Upper lobe of left lung (tissue), 4 donors: ENCODE measurements at regions not wholly inside any gene's neighbourhood (a gene's known extent, or its start where the extent isn't known, plus 50 kb on each side); places are given as distances from the start of the nearest gene placed in this dataset.

Experiments used
- POLR2A ChIP-seq, 4 donors: fragments of 450-650 bp; IDR thresholded peaks; one replicate each; pipeline ENCODE4 v1.5.1; 2016 to 2017; ENCODE audit warnings: antibody characterized with exemption in 4 of 4, mild to moderate bottlenecking in 2 of 4
- POLR2AphosphoS5 ChIP-seq, 2 donors: sonication (generic); formaldehyde crosslinking; IDR thresholded peaks; one replicate each; pipeline ENCODE4 v1.5.1; 2017; ENCODE audit warnings: antibody characterized with exemption in 2 of 2
- TF ChIP-seq, protein P1 (sequence below), 6 experiments: fragments of 450-650 bp in 4 of 6; fragments of 200-600 bp in 2 of 6; sonication (generic) in 2 of 6; IDR thresholded peaks; one replicate each; pipeline ENCODE4 v1.5.1; 2016 to 2019; ENCODE audit warnings: antibody characterized with exemption in 6 of 6

DNA sequence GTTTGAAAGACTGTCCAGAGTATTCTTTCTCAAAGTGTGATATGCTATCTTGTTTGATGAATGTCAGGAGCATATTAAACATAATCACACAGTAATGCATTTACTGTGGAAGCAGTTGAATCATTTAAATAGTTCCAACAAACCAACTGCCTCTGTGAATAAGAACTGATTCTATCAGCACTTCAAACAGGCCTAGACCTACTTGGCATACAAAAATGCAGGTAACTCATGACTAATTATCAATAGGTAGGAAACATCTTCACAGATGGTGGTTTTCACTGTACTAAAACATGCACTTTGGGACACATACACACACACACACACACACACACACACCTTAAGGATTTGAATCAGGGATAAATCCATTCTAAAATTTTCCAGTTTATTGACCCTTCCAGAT lies 91.2 kb upstream of the SNX2 start:
- TF ChIP-seq, protein P1, sequence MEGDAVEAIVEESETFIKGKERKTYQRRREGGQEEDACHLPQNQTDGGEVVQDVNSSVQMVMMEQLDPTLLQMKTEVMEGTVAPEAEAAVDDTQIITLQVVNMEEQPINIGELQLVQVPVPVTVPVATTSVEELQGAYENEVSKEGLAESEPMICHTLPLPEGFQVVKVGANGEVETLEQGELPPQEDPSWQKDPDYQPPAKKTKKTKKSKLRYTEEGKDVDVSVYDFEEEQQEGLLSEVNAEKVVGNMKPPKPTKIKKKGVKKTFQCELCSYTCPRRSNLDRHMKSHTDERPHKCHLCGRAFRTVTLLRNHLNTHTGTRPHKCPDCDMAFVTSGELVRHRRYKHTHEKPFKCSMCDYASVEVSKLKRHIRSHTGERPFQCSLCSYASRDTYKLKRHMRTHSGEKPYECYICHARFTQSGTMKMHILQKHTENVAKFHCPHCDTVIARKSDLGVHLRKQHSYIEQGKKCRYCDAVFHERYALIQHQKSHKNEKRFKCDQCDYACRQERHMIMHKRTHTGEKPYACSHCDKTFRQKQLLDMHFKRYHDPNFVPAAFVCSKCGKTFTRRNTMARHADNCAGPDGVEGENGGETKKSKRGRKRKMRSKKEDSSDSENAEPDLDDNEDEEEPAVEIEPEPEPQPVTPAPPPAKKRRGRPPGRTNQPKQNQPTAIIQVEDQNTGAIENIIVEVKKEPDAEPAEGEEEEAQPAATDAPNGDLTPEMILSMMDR (IDR thresholded peaks at IDR 0.05) = no peak
- TF ChIP-seq POLR2A (IDR thresholded peaks at IDR 0.05) = no peak
- no peak for TF ChIP-seq POLR2AphosphoS5 (IDR thresholded peaks at IDR 0.05)
